ENCODE measurements at regions not wholly inside any gene's neighbourhood (a gene's known extent, or its start where the extent isn't known, plus 50 kb on each side); places are given as distances from the start of the nearest gene placed in this dataset.

GRCh38 chr5:167050568-167051401 lies 1240.7 kb upstream of the WWC1 start:
- Histone ChIP-seq H2BK5ac (ENCODE audit: low read depth, low read length, poor library complexity, severe bottlenecking) (no peak overlapping the region), H3K4me3 (ENCODE audit: insufficient read depth in 1 of 2, low read depth in 1 of 2, low read length in 2 of 2) (no peak overlapping the region), H3K4ac (ENCODE audit: low read depth in 1 of 2, low read length in 2 of 2) (no peak overlapping the region), H3K4me1 (ENCODE audit: control insufficient read depth, insufficient read depth, low read depth, low read length) (no peaks in the 10 kb centered on the region), H3K27ac (ENCODE audit: low read length, poor library complexity, severe bottlenecking) (no peak overlapping the region), H3K4me2 (ENCODE audit: low read length, poor library complexity, severe bottlenecking) (no peak overlapping the region), H3K79me1 (replicated peaks; ENCODE audit: low read length, poor library complexity, severe bottlenecking) (no peaks in the 10 kb centered on the region), H4K8ac (ENCODE audit: low read length) (no peak overlapping the region), H3K36me3 (ENCODE audit: control insufficient read depth in 1 of 2, insufficient read depth in 2 of 2, low read depth in 1 of 2, low read length in 2 of 2) (no peaks in the 10 kb centered on the region), H3K27me3 (ENCODE audit: control insufficient read depth in 1 of 2, insufficient read depth in 1 of 2, low read length in 2 of 2) (no peaks in the 10 kb centered on the region), H2BK15ac (ENCODE audit: low read depth, poor library complexity, severe bottlenecking) (no peak overlapping the region), H3K18ac (ENCODE audit: low read depth in 1 of 2, low read length in 2 of 2) (no peak overlapping the region), H2BK12ac (ENCODE audit: low read length in 2 of 2) (no peak overlapping the region), H3K9ac (ENCODE audit: low read length) (no peak overlapping the region), H4K91ac (ENCODE audit: low read length) (no peak overlapping the region), H2BK120ac (ENCODE audit: low read depth, low read length) (no peak overlapping the region), H3K14ac (ENCODE audit: low read length in 2 of 2) (no peak overlapping the region), H2AK5ac (ENCODE audit: low read length, severe bottlenecking) (no peak overlapping the region), H3K23ac (ENCODE audit: low read length in 2 of 2) (no peak overlapping the region), H2AFZ (ENCODE audit: low read depth, low read length) (no peak overlapping the region), H3K9me3 (ENCODE audit: control insufficient read depth, low read length) (no peaks in the 10 kb centered on the region)
- DNase-seq = peak; percentile 34
- 69% methylated on average over 7 of the region's 8 CpGs for WGBS

GRCh38 chr5:167051402-167051768 lies 1240.1 kb upstream of the WWC1 start:
- Histone ChIP-seq H3K27ac (ENCODE audit: low read length, poor library complexity, severe bottlenecking) (no peak overlapping the region), H3K4ac (ENCODE audit: low read depth in 1 of 2, low read length in 2 of 2) (no peak overlapping the region), H3K23ac (ENCODE audit: low read length in 2 of 2) (no peak overlapping the region), H2AFZ (ENCODE audit: low read depth, low read length) (no peak overlapping the region), H4K8ac (ENCODE audit: low read length) (no peak overlapping the region), H3K9me3 (ENCODE audit: control insufficient read depth, low read length) (no peaks in the 10 kb centered on the region), H3K18ac (ENCODE audit: low read depth in 1 of 2, low read length in 2 of 2) (no peak overlapping the region), H2BK15ac (ENCODE audit: low read depth, poor library complexity, severe bottlenecking) (no peak overlapping the region), H4K91ac (ENCODE audit: low read length) (no peak overlapping the region), H3K27me3 (ENCODE audit: control insufficient read depth in 1 of 2, insufficient read depth in 1 of 2, low read length in 2 of 2) (no peaks in the 10 kb centered on the region), H3K4me1 (ENCODE audit: control insufficient read depth, insufficient read depth, low read depth, low read length) (no peaks in the 10 kb centered on the region), H3K4me2 (ENCODE audit: low read length, poor library complexity, severe bottlenecking) (no peak overlapping the region), H3K79me1 (replicated peaks; ENCODE audit: low read length, poor library complexity, severe bottlenecking) (no peaks in the 10 kb centered on the region), H2BK12ac (ENCODE audit: low read length in 2 of 2) (no peak overlapping the region), H3K4me3 (ENCODE audit: insufficient read depth in 1 of 2, low read depth in 1 of 2, low read length in 2 of 2) (no peak overlapping the region), H3K9ac (ENCODE audit: low read length) (no peak overlapping the region), H3K14ac (ENCODE audit: low read length in 2 of 2) (no peak overlapping the region), H3K36me3 (ENCODE audit: control insufficient read depth in 1 of 2, insufficient read depth in 2 of 2, low read depth in 1 of 2, low read length in 2 of 2) (no peaks in the 10 kb centered on the region), H2BK120ac (ENCODE audit: low read depth, low read length) (no peak overlapping the region), H2AK5ac (ENCODE audit: low read length, severe bottlenecking) (no peak overlapping the region), H2BK5ac (ENCODE audit: low read depth, low read length, poor library complexity, severe bottlenecking) (no peak overlapping the region)
- no peak for DNase-seq
- 90% methylated on average over 5 of the region's 7 CpGs for WGBS

GRCh38 chr5:167052791-167053190 lies 1238.7 kb upstream of the WWC1 start:
- WGBS = 91% methylated on average over 1 of the region's 1 CpG
- Histone ChIP-seq H3K27ac (ENCODE audit: low read length, poor library complexity, severe bottlenecking) (no peak overlapping the region), H3K4ac (ENCODE audit: low read depth in 1 of 2, low read length in 2 of 2) (no peak overlapping the region), H2AFZ (ENCODE audit: low read depth, low read length) (no peak overlapping the region), H2BK120ac (ENCODE audit: low read depth, low read length) (no peak overlapping the region), H3K14ac (ENCODE audit: low read length in 2 of 2) (no peak overlapping the region), H2BK5ac (ENCODE audit: low read depth, low read length, poor library complexity, severe bottlenecking) (no peak overlapping the region), H2BK15ac (ENCODE audit: low read depth, poor library complexity, severe bottlenecking) (no peak overlapping the region), H3K79me1 (replicated peaks; ENCODE audit: low read length, poor library complexity, severe bottlenecking) (no peaks in the 10 kb centered on the region), H3K9ac (ENCODE audit: low read length) (no peak overlapping the region), H3K36me3 (ENCODE audit: control insufficient read depth in 1 of 2, insufficient read depth in 2 of 2, low read depth in 1 of 2, low read length in 2 of 2) (no peaks in the 10 kb centered on the region), H3K4me3 (ENCODE audit: insufficient read depth in 1 of 2, low read depth in 1 of 2, low read length in 2 of 2) (no peak overlapping the region), H2BK12ac (ENCODE audit: low read length in 2 of 2) (no peak overlapping the region), H2AK5ac (ENCODE audit: low read length, severe bottlenecking) (no peak overlapping the region), H4K91ac (ENCODE audit: low read length) (no peak overlapping the region), H3K4me2 (ENCODE audit: low read length, poor library complexity, severe bottlenecking) (no peak overlapping the region), H3K18ac (ENCODE audit: low read depth in 1 of 2, low read length in 2 of 2) (no peak overlapping the region), H3K9me3 (ENCODE audit: control insufficient read depth, low read length) (no peaks in the 10 kb centered on the region), H3K27me3 (ENCODE audit: control insufficient read depth in 1 of 2, insufficient read depth in 1 of 2, low read length in 2 of 2) (no peaks in the 10 kb centered on the region), H4K8ac (ENCODE audit: low read length) (no peak overlapping the region), H3K4me1 (ENCODE audit: control insufficient read depth, insufficient read depth, low read depth, low read length) (no peaks in the 10 kb centered on the region), H3K23ac (ENCODE audit: low read length in 2 of 2) (no peak overlapping the region)
- DNase-seq = no peak

DNA sequence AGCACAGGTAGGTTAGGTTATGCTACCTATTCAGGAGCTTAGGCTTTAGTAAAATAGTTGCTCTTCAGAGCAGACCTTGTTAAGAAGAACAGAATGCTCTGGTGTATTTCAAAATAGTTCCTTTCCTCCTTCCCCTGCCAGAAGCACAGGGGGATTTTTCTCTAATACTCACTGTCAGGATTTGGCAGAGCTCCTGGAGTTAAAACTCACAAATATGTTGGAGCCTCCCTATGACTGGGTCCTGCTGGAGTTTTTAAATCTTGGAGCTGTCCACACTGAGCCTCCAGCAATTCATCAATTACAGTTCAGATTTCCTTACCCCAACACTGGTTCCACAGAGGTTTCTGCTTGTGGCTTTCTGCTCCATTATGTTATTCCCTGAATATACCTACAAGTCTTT lies 1233.8 kb upstream of the WWC1 start:
- no peak overlapping the region for H2BK12ac ChIP-seq (ENCODE audit: low read length in 2 of 2)
- no peaks in the 10 kb centered on the region for H3K27me3 ChIP-seq (ENCODE audit: control insufficient read depth in 1 of 2, insufficient read depth in 1 of 2, low read length in 2 of 2)

More for the DNA sequence above, 1233.8 kb upstream of the WWC1 start:
- H2AFZ ChIP-seq (ENCODE audit: low read depth, low read length) = no peak overlapping the region
- no peak overlapping the region for H3K4ac ChIP-seq (ENCODE audit: low read depth in 1 of 2, low read length in 2 of 2)
- H3K36me3 ChIP-seq (ENCODE audit: control insufficient read depth in 1 of 2, insufficient read depth in 2 of 2, low read depth in 1 of 2, low read length in 2 of 2) = no peaks in the 10 kb centered on the region
- no peaks in the 10 kb centered on the region for H3K9me3 ChIP-seq (ENCODE audit: control insufficient read depth, low read length)
- H2AK5ac ChIP-seq (ENCODE audit: low read length, severe bottlenecking) = no peak overlapping the region
- H3K18ac ChIP-seq (ENCODE audit: low read depth in 1 of 2, low read length in 2 of 2) = no peak overlapping the region
- no peak overlapping the region for H2BK120ac ChIP-seq (ENCODE audit: low read depth, low read length)
- H3K9ac ChIP-seq (ENCODE audit: low read length) = no peak overlapping the region
- H2BK5ac ChIP-seq (ENCODE audit: low read depth, low read length, poor library complexity, severe bottlenecking) = no peak overlapping the region
- no peak for DNase-seq
- H3K14ac ChIP-seq (ENCODE audit: low read length in 2 of 2) = no peak overlapping the region
- H3K4me3 ChIP-seq (ENCODE audit: insufficient read depth in 1 of 2, low read depth in 1 of 2, low read length in 2 of 2) = no peak overlapping the region
- H2BK15ac ChIP-seq (ENCODE audit: low read depth, poor library complexity, severe bottlenecking) = no peak overlapping the region
- H3K4me1 ChIP-seq (ENCODE audit: control insufficient read depth, insufficient read depth, low read depth, low read length) = no peaks in the 10 kb centered on the region
- no peak overlapping the region for H3K23ac ChIP-seq (ENCODE audit: low read length in 2 of 2)
- H3K4me2 ChIP-seq (ENCODE audit: low read length, poor library complexity, severe bottlenecking) = no peak overlapping the region
- no peak overlapping the region for H3K27ac ChIP-seq (ENCODE audit: low read length, poor library complexity, severe bottlenecking)
- no peak overlapping the region for H4K8ac ChIP-seq (ENCODE audit: low read length)
- H4K91ac ChIP-seq (ENCODE audit: low read length) = no peak overlapping the region
- H3K79me1 ChIP-seq (replicated peaks; ENCODE audit: low read length, poor library complexity, severe bottlenecking) = no peaks in the 10 kb centered on the region
